GM12872 (cell line): ENCODE measurements at regions not wholly inside any gene's neighbourhood (a gene's known extent, or its start where the extent isn't known, plus 50 kb on each side); places are given as distances from the start of the nearest gene placed in this dataset.
A peak's percentile ranks its signal among the peaks of the same experiment; 100 is the strongest.

ENCODE experiments used
- CTCF ChIP-seq: IDR thresholded peaks from 3 replicates; pipeline ENCODE4 v1.5.1; 2011; ENCODE audit warnings: low read depth, mild to moderate bottlenecking, low read length, moderate library complexity; ENCODE audit not compliant: insufficient read depth

GRCh38 chr3:18886331-18886730, 262.0 kb upstream of the KCNH8 start:
- no peak for TF ChIP-seq CTCF

GRCh38 chr3:18885612-18886011, 262.7 kb upstream of the KCNH8 start:
- TF ChIP-seq CTCF = no peak

- TF ChIP-seq CTCF = no peak
Measured at GRCh38 chr3:18883571-18883970, 264.7 kb upstream of the KCNH8 start.

- no peak for TF ChIP-seq CTCF
Measured at GRCh38 chr3:18880691-18881090, 267.6 kb upstream of the KCNH8 start.

GRCh38 chr3:18872466-18872865, 275.8 kb upstream of the KCNH8 start:
- TF ChIP-seq CTCF = peak; percentile 21; the same call in 1 of the 3 replicates

- no peak for TF ChIP-seq CTCF
Measured at GRCh38 chr3:18870642-18871041, 277.7 kb upstream of the KCNH8 start.

GRCh38 chr3:18870074-18870640, 278.2 kb upstream of the KCNH8 start:
- no peak for TF ChIP-seq CTCF
